K562 (cell line): ENCODE measurements at regions not wholly inside any gene's neighbourhood (a gene's known extent, or its start where the extent isn't known, plus 50 kb on each side); places are given as distances from the start of the nearest gene placed in this dataset.

ENCODE experiments used
- ATAC-seq: fragments of 200-7000 bp; cut with Tn5 transposase; 3 replicates; pipeline ENCODE4 v1.9.1; 2020; ENCODE audit warnings: moderate library complexity
- BruUV-seq: library from RNA; stranded (reverse); fragments of 400-500 nt; replicated peaks from 2 replicates; lab custom pipeline; 2021; lab: Mats Ljungman, UMichigan
- CTCF ChIA-PET: fragments of 300-600 bp; formaldehyde crosslinking; extraction: SDS; loops from one replicate; lab custom pipeline; 2021; ENCODE audit warnings: low intra/inter-chr PET ratio; lab: Yijun Ruan, JAX
- POLR2A ChIA-PET: fragments of 300-600, 350-650 bp; sonication (Branson Sonifier 250); formaldehyde crosslinking; extraction: SDS; loops from one replicate; lab custom pipeline; 2021; ENCODE audit warnings: antibody characterized with exemption, inconsistent platforms; lab: Yijun Ruan, JAX
- DNase-seq, 4 experiments: peaks; one replicate each; pipeline versions ENCODE4 v3.0.0 to v3.0.0-alpha.2; 2011 to 2018; ENCODE audit warnings: low spot score in 3 of 4, mixed read lengths in 3 of 4; ENCODE audit errors: extremely low read depth in 1 of 4
- FAIRE-seq: peaks from 2 replicates; lab custom pipeline; 2011; peaks lifted over from hg19 to GRCh38; lab: Jason Lieb, UNC
- H2AFZ ChIP-seq: 2 replicates; pipeline ENCODE4 v1.6.0; 2011; ENCODE audit warnings: low read depth, low read length, control low read depth, inconsistent platforms
- H3K27ac ChIP-seq: fragments of 200-600 bp; 3 replicates; pipeline ENCODE4 v1.8.0; 2011; ENCODE audit warnings: low read depth, mild to moderate bottlenecking, control low read depth, inconsistent platforms, low read length, moderate library complexity, mixed read lengths; ENCODE audit errors: extremely low read depth
- H3K27me3 ChIP-seq, 2 experiments: fragments of 300-600 bp in 1 of 2; 2 replicates in 1 of 2; 3 replicates in 1 of 2; pipeline versions ENCODE4 v1.6.0 to v1.8.0; 2011; ENCODE audit warnings: inconsistent platforms in 2 of 2, low read length in 2 of 2, mild to moderate bottlenecking in 1 of 2, mixed read lengths in 1 of 2, moderate library complexity in 1 of 2; ENCODE audit not compliant: control insufficient read depth in 2 of 2, insufficient read depth in 2 of 2
- H3K36me3 ChIP-seq: fragments of 300-600 bp; 3 replicates; pipeline ENCODE4 v1.8.0; 2011; ENCODE audit warnings: mild to moderate bottlenecking, low read length, inconsistent platforms; ENCODE audit not compliant: control insufficient read depth, insufficient read depth
- H3K4me1 ChIP-seq, 2 experiments: fragments of 200-600 bp in 1 of 2; replicated peaks in 1 of 2; 2 replicates in 1 of 2; 3 replicates in 1 of 2; pipeline versions ENCODE4 v1.5.1 to v1.8.0; 2011; ENCODE audit warnings: inconsistent platforms in 2 of 2, low read length in 2 of 2, mild to moderate bottlenecking in 1 of 2, mixed read lengths in 1 of 2, moderate library complexity in 1 of 2; ENCODE audit not compliant: control insufficient read depth in 2 of 2, insufficient read depth in 2 of 2
- H3K4me2 ChIP-seq: 2 replicates; pipeline ENCODE4 v1.6.1; 2011; ENCODE audit warnings: low read length, control low read depth, inconsistent platforms, mixed read lengths; ENCODE audit not compliant: insufficient read depth
- H3K4me3 ChIP-seq: fragments of 200-600 bp; sonication (generic), shearing (Covaris generic); 2 replicates; pipeline ENCODE4 v1.5.1; 2016; ENCODE audit warnings: control low read depth, inconsistent platforms
- H3K79me2 ChIP-seq: fragments of 200-600 bp; 3 replicates; pipeline ENCODE4 v1.8.0; 2011; ENCODE audit warnings: low read length, inconsistent platforms; ENCODE audit not compliant: control insufficient read depth, insufficient read depth
- H3K9ac ChIP-seq, 2 experiments: 2 replicates each; pipeline versions ENCODE4 v1.6.0 to v1.6.1; 2011; ENCODE audit warnings: low read depth in 2 of 2, low read length in 2 of 2, control low read depth in 1 of 2, inconsistent platforms in 1 of 2, mild to moderate bottlenecking in 1 of 2, mixed read lengths in 1 of 2; ENCODE audit not compliant: insufficient read depth in 1 of 2
- H3K9me1 ChIP-seq: one replicate; pipeline ENCODE4 v1.6.0; 2011; ENCODE audit warnings: inconsistent platforms, mild to moderate bottlenecking, low read length, moderate library complexity; ENCODE audit not compliant: control insufficient read depth, insufficient read depth
- H3K9me3 ChIP-seq: replicated peaks from 2 replicates; pipeline ENCODE4 v1.5.1; 2011; ENCODE audit warnings: low read depth, low read length, inconsistent platforms; ENCODE audit not compliant: control insufficient read depth, insufficient read depth
- H4K20me1 ChIP-seq: replicated peaks from 2 replicates; pipeline ENCODE4 v1.6.1; 2011; ENCODE audit warnings: low read length, inconsistent platforms, mixed read lengths; ENCODE audit not compliant: control insufficient read depth, insufficient read depth
- ARID3A ChIP-seq: IDR thresholded peaks from 2 replicates; pipeline ENCODE4 v1.6.1; 2012; ENCODE audit warnings: low read depth, low read length, improper control_type of control experiment, borderline replicate concordance
- DNMT1 ChIP-seq: fragments of 450-650 bp; IDR thresholded peaks from 2 replicates; pipeline ENCODE4 v1.6.1; 2016; ENCODE audit warnings: antibody characterized with exemption, mild to moderate bottlenecking
- E2F5 ChIP-seq: sonication (generic); formaldehyde crosslinking; IDR thresholded peaks from 2 replicates; pipeline ENCODE4 v1.8.0; 2022; ENCODE audit warnings: mild to moderate bottlenecking, missing genetic modification reagents
- MCM5 ChIP-seq: fragments of 450-650 bp; IDR thresholded peaks from 2 replicates; pipeline ENCODE4 v1.6.1; 2016; ENCODE audit warnings: low read depth
- NCOA2 ChIP-seq, 2 experiments: fragments of 450-650 bp; IDR thresholded peaks; 2 replicates each; pipeline ENCODE4 v1.6.1; 2018; ENCODE audit warnings: mild to moderate bottlenecking in 2 of 2, moderate library complexity in 1 of 2; ENCODE audit not compliant: partially characterized antibody in 2 of 2
- ZBTB11 ChIP-seq, 3 experiments: fragments of 200-800 bp in 1 of 3; fragments of 250-450 bp in 1 of 3; fragments of 450-650 bp in 1 of 3; sonication (Bioruptor Pico) in 1 of 3; sonication (Bioruptor generic) in 1 of 3; formaldehyde crosslinking in 1 of 3; IDR thresholded peaks; 2 replicates each; pipeline versions ENCODE4 v1.6.1 to v1.8.0; 2016 to 2022; ENCODE audit warnings: mild to moderate bottlenecking in 2 of 3, missing genetic modification characterization in 2 of 3, missing compliant biosample characterization in 1 of 3, moderate library complexity in 1 of 3
- ZKSCAN8 ChIP-seq: fragments of 200-800 bp; sonication (Bioruptor generic); IDR thresholded peaks from 2 replicates; pipeline ENCODE4 v1.6.1; 2016; ENCODE audit warnings: missing genetic modification characterization, missing compliant biosample characterization
- ZNF239 ChIP-seq: fragments of 250-450 bp; sonication (Bioruptor Pico); IDR thresholded peaks from 2 replicates; pipeline ENCODE4 v1.4.0; 2020; ENCODE audit warnings: mild to moderate bottlenecking
- ZNF639 ChIP-seq, 2 experiments: fragments of 200-800 bp in 1 of 2; sonication (Bioruptor generic) in 1 of 2; sonication (generic) in 1 of 2; formaldehyde crosslinking in 1 of 2; IDR thresholded peaks in 1 of 2; conservative IDR thresholded peaks in 1 of 2; 2 replicates each; pipeline versions ENCODE4 v1.5.0 to v1.6.1; 2016 to 2020; ENCODE audit warnings: missing compliant biosample characterization in 1 of 2, missing genetic modification characterization in 1 of 2, missing genetic modification reagents in 1 of 2
- ZNF695 ChIP-seq: fragments of 450-650 bp; formaldehyde crosslinking; IDR thresholded peaks from 2 replicates; pipeline ENCODE4 v1.4.0; 2020; ENCODE audit warnings: mild to moderate bottlenecking, moderate library complexity
- WGBS: fragments of 100-300 bp; shearing (Covaris generic); methylation state at CpG from one replicate; pipeline ENCODE4 v1.1.6; 2016; ENCODE audit warnings: low coverage, mixed read lengths; ENCODE audit not compliant: insufficient coverage; ENCODE audit errors: missing lambda C conversion rate; 5-methylcytosine and 5-hydroxymethylcytosine counted together
- in situ Hi-C: fragments of 300-500 bp; cut with MboI; formaldehyde crosslinking; loops from 4 replicates; pipeline ENCODE4 v1.15.0; 2018; ENCODE audit warnings: inconsistent platforms, mixed read lengths
- intact Hi-C: fragments of 100-400 bp; cut with micrococcal nuclease; formaldehyde crosslinking; loops from 2 replicates; pipeline ENCODE4 v1.14.2; 2022

GRCh38 chr10:35992107-35992506 lies 350.0 kb upstream of the FZD8 start (continued):
- no peak for TF ChIP-seq ZNF639 (CRISPR knock-in tag; conservative IDR thresholded peaks at IDR 0.05 in 1 of 2, IDR thresholded peaks at IDR 0.05 in 1 of 2)
- no peak for TF ChIP-seq DNMT1
- no peak for TF ChIP-seq NCOA2 (IDR thresholded peaks at IDR 0.05; ENCODE audit: partially characterized antibody in 2 of 2)
- TF ChIP-seq ARID3A = no peak
- no peak for TF ChIP-seq ZKSCAN8 (CRISPR knock-in tag)

- 0 out of 2 replicates have a peak, but pooled peaks cover 2% of the 10 kb centered on the region for H3K9me3 ChIP-seq
- H2AFZ ChIP-seq = no peak overlapping the region
- POLR2A ChIA-PET = no interaction called here
- 0% methylated on average over 7 of the region's 7 CpGs for WGBS
- H3K36me3 ChIP-seq = no peaks in the 10 kb centered on the region
- H4K20me1 ChIP-seq = no peaks in the 10 kb centered on the region
- no peaks in the 10 kb centered on the region for H3K27me3 ChIP-seq
- no peak for ATAC-seq
- intact Hi-C loops = no loop called here
- H3K4me1 ChIP-seq = no peaks in the 10 kb centered on the region
- FAIRE-seq = no peak
- TF ChIP-seq ZNF239 (CRISPR knock-in tag) (no peak), E2F5 (CRISPR knock-in tag) (no peak), MCM5 (no peak), ZBTB11 (CRISPR knock-in tag; IDR thresholded peaks at IDR 0.05) (peak in 1 of 3 experiments; percentile 57; a peak in 1 of 6 replicates), ZNF695 (no peak)
- DNase-seq = no peak
- no peak overlapping the region for H3K9ac ChIP-seq
- BruUV-seq = no TSS peak
- no peak overlapping the region for H3K4me3 ChIP-seq
- no peak overlapping the region for H3K27ac ChIP-seq
- in situ Hi-C loops = no loop called here
- no peaks in the 10 kb centered on the region for H3K9me1 ChIP-seq
- H3K79me2 ChIP-seq = no peaks in the 10 kb centered on the region
- CTCF ChIA-PET = no interaction called here
- no peak overlapping the region for H3K4me2 ChIP-seq
Measured at GRCh38 chr10:35986756-35987502, 344.8 kb upstream of the FZD8 start.
